ENCODE measurements at regions not wholly inside any gene's neighbourhood (a gene's known extent, or its start where the extent isn't known, plus 50 kb on each side); places are given as distances from the start of the nearest gene placed in this dataset.
"Not testable (repeated sequence)": the region's sequence is repeated elsewhere in the genome, so short reads cannot be mapped to it uniquely, and the experiment has no call there.

GRCh38 chr7:52189153-52189778 is 846.2 kb upstream of the POM121L12 start:
- Mint-ChIP-seq H3K27ac (no peak overlapping the region), H3K4me1 (no peaks in the 10 kb centered on the region), H3K27me3 (ENCODE audit: low read depth) (no peaks in the 10 kb centered on the region), H3K36me3 (ENCODE audit: low read depth) (no peaks in the 10 kb centered on the region), H3K4me3 (no peak overlapping the region), H3K9me3 (peaks cover 3% of the 10 kb centered on the region)
- TF ChIP-seq, protein P1, sequence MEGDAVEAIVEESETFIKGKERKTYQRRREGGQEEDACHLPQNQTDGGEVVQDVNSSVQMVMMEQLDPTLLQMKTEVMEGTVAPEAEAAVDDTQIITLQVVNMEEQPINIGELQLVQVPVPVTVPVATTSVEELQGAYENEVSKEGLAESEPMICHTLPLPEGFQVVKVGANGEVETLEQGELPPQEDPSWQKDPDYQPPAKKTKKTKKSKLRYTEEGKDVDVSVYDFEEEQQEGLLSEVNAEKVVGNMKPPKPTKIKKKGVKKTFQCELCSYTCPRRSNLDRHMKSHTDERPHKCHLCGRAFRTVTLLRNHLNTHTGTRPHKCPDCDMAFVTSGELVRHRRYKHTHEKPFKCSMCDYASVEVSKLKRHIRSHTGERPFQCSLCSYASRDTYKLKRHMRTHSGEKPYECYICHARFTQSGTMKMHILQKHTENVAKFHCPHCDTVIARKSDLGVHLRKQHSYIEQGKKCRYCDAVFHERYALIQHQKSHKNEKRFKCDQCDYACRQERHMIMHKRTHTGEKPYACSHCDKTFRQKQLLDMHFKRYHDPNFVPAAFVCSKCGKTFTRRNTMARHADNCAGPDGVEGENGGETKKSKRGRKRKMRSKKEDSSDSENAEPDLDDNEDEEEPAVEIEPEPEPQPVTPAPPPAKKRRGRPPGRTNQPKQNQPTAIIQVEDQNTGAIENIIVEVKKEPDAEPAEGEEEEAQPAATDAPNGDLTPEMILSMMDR (IDR thresholded peaks at IDR 0.05; ENCODE audit: unreplicated experiment in 3 of 3), result no peak

- Mint-ChIP-seq H3K9me3 (peaks cover 3% of the 10 kb centered on the region), H3K27ac (no peak overlapping the region), H3K36me3 (ENCODE audit: low read depth) (no peaks in the 10 kb centered on the region), H3K4me1 (no peaks in the 10 kb centered on the region), H3K4me3 (no peak overlapping the region), H3K27me3 (ENCODE audit: low read depth) (no peaks in the 10 kb centered on the region)
- TF ChIP-seq, protein P1 (IDR thresholded peaks at IDR 0.05; ENCODE audit: unreplicated experiment in 3 of 3), result no peak
These were observed 851.3 kb upstream of the POM121L12 start for GRCh38 chr7:52184006-52184703.

DNA sequence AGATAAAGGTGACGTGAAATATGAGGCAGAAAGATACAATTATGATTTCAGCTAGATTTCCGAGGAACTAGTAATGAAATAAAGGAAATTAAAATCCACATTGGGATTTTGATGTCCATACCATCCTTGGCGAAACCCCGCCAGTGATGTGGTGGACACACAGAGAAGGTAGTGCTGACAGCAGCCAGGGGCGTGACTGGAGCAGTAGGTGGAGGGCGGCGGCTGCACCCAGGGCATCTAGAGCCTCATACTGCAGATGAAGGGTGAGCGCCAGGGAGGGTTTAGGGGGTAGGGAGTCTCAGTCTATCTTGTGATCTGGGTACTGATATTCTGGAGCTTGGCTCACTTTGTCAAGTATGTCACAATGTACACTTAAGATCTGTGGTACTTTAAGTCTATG is 855.5 kb upstream of the POM121L12 start:
- TF ChIP-seq, protein P1 (IDR thresholded peaks at IDR 0.05; ENCODE audit: unreplicated experiment in 3 of 3), result no peak
- no peaks in the 10 kb centered on the region for H3K27me3 Mint-ChIP-seq (ENCODE audit: low read depth)
- H3K4me3 Mint-ChIP-seq, result no peak overlapping the region
- H3K36me3 Mint-ChIP-seq (ENCODE audit: low read depth), result no peaks in the 10 kb centered on the region
- no peaks in the 10 kb centered on the region for H3K4me1 Mint-ChIP-seq
- no peaks in the 10 kb centered on the region for H3K9me3 Mint-ChIP-seq
- no peak overlapping the region for H3K27ac Mint-ChIP-seq

- TF ChIP-seq, protein P1 (IDR thresholded peaks at IDR 0.05; ENCODE audit: unreplicated experiment in 3 of 3), result peak in 1 of 3 experiments; percentile 18
- Mint-ChIP-seq H3K9me3 (no peaks in the 10 kb centered on the region), H3K36me3 (ENCODE audit: low read depth) (no peaks in the 10 kb centered on the region), H3K27ac (no peak overlapping the region), H3K4me3 (no peak overlapping the region), H3K4me1 (no peaks in the 10 kb centered on the region), H3K27me3 (ENCODE audit: low read depth) (no peaks in the 10 kb centered on the region)
These were observed 851.5 kb upstream of the COBL start for GRCh38 chr7:52168085-52168484.

- H3K9me3 Mint-ChIP-seq, result no peaks in the 10 kb centered on the region
- H3K27ac Mint-ChIP-seq, result no peak overlapping the region
- H3K36me3 Mint-ChIP-seq (ENCODE audit: low read depth), result no peaks in the 10 kb centered on the region
- TF ChIP-seq, protein P1 (IDR thresholded peaks at IDR 0.05; ENCODE audit: unreplicated experiment in 3 of 3), result no peak
- no peaks in the 10 kb centered on the region for H3K27me3 Mint-ChIP-seq (ENCODE audit: low read depth)
- H3K4me3 Mint-ChIP-seq, result no peak overlapping the region
- no peaks in the 10 kb centered on the region for H3K4me1 Mint-ChIP-seq
These were observed 846.7 kb upstream of the COBL start for GRCh38 chr7:52163311-52163710.

GRCh38 chr7:52161483-52161882 is 844.9 kb upstream of the COBL start:
- Mint-ChIP-seq H3K4me1 (no peaks in the 10 kb centered on the region), H3K27me3 (ENCODE audit: low read depth) (no peaks in the 10 kb centered on the region), H3K9me3 (no peaks in the 10 kb centered on the region), H3K27ac (no peak overlapping the region), H3K4me3 (no peak overlapping the region), H3K36me3 (ENCODE audit: low read depth) (no peaks in the 10 kb centered on the region)
- TF ChIP-seq, protein P1 (IDR thresholded peaks at IDR 0.05; ENCODE audit: unreplicated experiment in 3 of 3), result no peak

GRCh38 chr7:52159421-52159820 is 842.8 kb upstream of the COBL start:
- not testable (repeated sequence) for H3K36me3 Mint-ChIP-seq (ENCODE audit: low read depth); H3K27me3 Mint-ChIP-seq (ENCODE audit: low read depth); H3K27ac Mint-ChIP-seq; H3K9me3 Mint-ChIP-seq; H3K4me3 Mint-ChIP-seq; H3K4me1 Mint-ChIP-seq
